ENCODE measurements at regions not wholly inside any gene's neighbourhood (a gene's known extent, or its start where the extent isn't known, plus 50 kb on each side); places are given as distances from the start of the nearest gene placed in this dataset.
A peak's percentile ranks its signal among the peaks of the same experiment; 100 is the strongest.
"Not testable (repeated sequence)": the region's sequence is repeated elsewhere in the genome, so short reads cannot be mapped to it uniquely, and the experiment has no call there.

GRCh38 chr17:77322514-77323412 lies 182.0 kb downstream of the SEC14L1 start:
- DNase-seq: no peak

GRCh38 chr17:77323413-77324171 lies 182.8 kb downstream of the SEC14L1 start:
- peak; percentile 47 for DNase-seq

GRCh38 chr17:77324227-77324626 lies 183.5 kb downstream of the SEC14L1 start:
- DNase-seq: no peak

GRCh38 chr17:77325577-77326075 lies 184.9 kb downstream of the SEC14L1 start:
- no peak for DNase-seq

- peak; percentile 61 for DNase-seq
Measured at GRCh38 chr17:77326076-77326591, 185.4 kb downstream of the SEC14L1 start.

GRCh38 chr17:77326636-77327035 lies 185.9 kb downstream of the SEC14L1 start:
- DNase-seq: no peak

GRCh38 chr17:77327181-77327565 lies 186.4 kb downstream of the SEC14L1 start:
- DNase-seq: no peak

- DNase-seq: no peak
Measured at GRCh38 chr17:77327566-77328464, 187.0 kb downstream of the SEC14L1 start.

- DNase-seq: no peak
Measured at GRCh38 chr17:77328823-77329740, 188.3 kb downstream of the SEC14L1 start.

GRCh38 chr17:77329741-77330531 lies 189.2 kb downstream of the SEC14L1 start:
- no peak for DNase-seq

- DNase-seq: no peak
Measured at GRCh38 chr17:77330602-77331081, 189.9 kb downstream of the SEC14L1 start.

- peak; percentile 97 for DNase-seq
Measured at GRCh38 chr17:77331301-77331864, 190.6 kb downstream of the SEC14L1 start.

- peak; percentile 62 for DNase-seq
Measured at GRCh38 chr17:77332034-77332971, 191.5 kb downstream of the SEC14L1 start.

- DNase-seq: peak; percentile 55
Measured at GRCh38 chr17:77332981-77333685, 192.4 kb downstream of the SEC14L1 start.

- DNase-seq: no peak
Measured at GRCh38 chr17:77337150-77337549, 196.4 kb downstream of the SEC14L1 start.

- DNase-seq: no peak
Measured at GRCh38 chr17:77341069-77341541, 200.3 kb downstream of the SEC14L1 start.

- not testable (repeated sequence) for DNase-seq
Measured at GRCh38 chr17:77342656-77342990, 201.9 kb downstream of the SEC14L1 start.

Measured in CD4-positive, alpha-beta T cell treated with Interleukin-6 for 4 hours (primary cell).